Glomerular visceral epithelial cell (primary cell): ENCODE measurements at regions not wholly inside any gene's neighbourhood (a gene's known extent, or its start where the extent isn't known, plus 50 kb on each side); places are given as distances from the start of the nearest gene placed in this dataset.
"Not testable (repeated sequence)": the region's sequence is repeated elsewhere in the genome, so short reads cannot be mapped to it uniquely, and the experiment has no call there.

Source experiments
- DNase-seq: peaks from one replicate; pipeline ENCODE4 v3.0.0-alpha.2; 2016; ENCODE audit errors: extremely low spot score

- no peak for DNase-seq
Measured at GRCh38 chr3:26368312-26368711, 254.3 kb upstream of the LRRC3B start.

GRCh38 chr3:26369133-26369532 is 253.4 kb upstream of the LRRC3B start:
- no peak for DNase-seq

- no peak for DNase-seq
Measured at GRCh38 chr3:26375843-26376530, 246.6 kb upstream of the LRRC3B start.

- DNase-seq, result no peak
Measured at GRCh38 chr3:26381411-26381810, 241.2 kb upstream of the LRRC3B start.

GRCh38 chr3:26406636-26407035 is 215.9 kb upstream of the LRRC3B start:
- no peak for DNase-seq

- DNase-seq, result no peak
Measured at GRCh38 chr3:26418553-26418952, 204.0 kb upstream of the LRRC3B start.

- DNase-seq, result no peak
Measured at GRCh38 chr3:26422415-26422814, 200.2 kb upstream of the LRRC3B start.

- DNase-seq, result no peak
Measured at GRCh38 chr3:26425076-26425475, 197.5 kb upstream of the LRRC3B start.

- no peak for DNase-seq
Measured at GRCh38 chr3:26428992-26429391, 193.6 kb upstream of the LRRC3B start.

- DNase-seq, result peak; percentile 51
Measured at GRCh38 chr3:26437678-26438077, 184.9 kb upstream of the LRRC3B start.

- DNase-seq, result no peak
Measured at GRCh38 chr3:26438325-26438940, 184.1 kb upstream of the LRRC3B start.

GRCh38 chr3:26438981-26439884 is 183.3 kb upstream of the LRRC3B start:
- no peak for DNase-seq

- no peak for DNase-seq
Measured at GRCh38 chr3:26449996-26450395, 172.6 kb upstream of the LRRC3B start.

GRCh38 chr3:26452363-26452762 is 170.2 kb upstream of the LRRC3B start:
- no peak for DNase-seq

- no peak for DNase-seq
Measured at GRCh38 chr3:26460985-26461384, 161.6 kb upstream of the LRRC3B start.

- no peak for DNase-seq
Measured at GRCh38 chr3:26472345-26472744, 150.2 kb upstream of the LRRC3B start.

- no peak for DNase-seq
Measured at GRCh38 chr3:26474706-26475105, 147.9 kb upstream of the LRRC3B start.

- DNase-seq, result no peak
Measured at GRCh38 chr3:26480377-26480776, 142.2 kb upstream of the LRRC3B start.

- DNase-seq, result no peak
Measured at GRCh38 chr3:26484140-26484539, 138.4 kb upstream of the LRRC3B start.

GRCh38 chr3:26498271-26498670 is 124.3 kb upstream of the LRRC3B start:
- no peak for DNase-seq

GRCh38 chr3:26505399-26505798 is 117.2 kb upstream of the LRRC3B start:
- DNase-seq, result no peak

- not testable (repeated sequence) for DNase-seq
Measured at GRCh38 chr3:26514445-26515029, 108.0 kb upstream of the LRRC3B start.
